Hepatocyte (in vitro differentiated cells): ENCODE measurements at regions not wholly inside any gene's neighbourhood (a gene's known extent, or its start where the extent isn't known, plus 50 kb on each side); places are given as distances from the start of the nearest gene placed in this dataset.

Experiments
- DNase-seq: peaks from one replicate; pipeline ENCODE4 v3.0.0-alpha.2; 2016; ENCODE audit warnings: low spot score
- H2AFZ ChIP-seq: fragments of 200-600 bp; sonication (generic); 2 replicates; pipeline ENCODE4 v1.6.0; 2016; ENCODE audit warnings: antibody characterized with exemption, mild to moderate bottlenecking
- H3K27ac ChIP-seq: fragments of 200-600 bp; sonication (generic); 2 replicates; pipeline ENCODE4 v1.5.1; 2016; ENCODE audit warnings: mild to moderate bottlenecking
- H3K27me3 ChIP-seq: fragments of 200-600 bp; sonication (generic); 2 replicates; pipeline ENCODE4 v1.6.1; 2016
- H3K36me3 ChIP-seq: fragments of 200-600 bp; sonication (generic); replicated peaks from 2 replicates; pipeline ENCODE4 v1.5.1; 2016; ENCODE audit warnings: low read depth; ENCODE audit not compliant: insufficient read depth
- H3K4me1 ChIP-seq: fragments of 200-600 bp; sonication (generic); 2 replicates; pipeline ENCODE4 v1.5.1; 2016; ENCODE audit warnings: mild to moderate bottlenecking, moderate library complexity; ENCODE audit not compliant: insufficient read depth
- H3K4me2 ChIP-seq: fragments of 200-600 bp; sonication (generic); 2 replicates; pipeline ENCODE4 v1.6.0; 2016
- H3K4me3 ChIP-seq: fragments of 200-600 bp; sonication (generic); 2 replicates; pipeline ENCODE4 v1.5.1; 2016; ENCODE audit warnings: mild to moderate bottlenecking
- H3K79me2 ChIP-seq: fragments of 200-600 bp; sonication (generic); 2 replicates; pipeline ENCODE4 v1.6.0; 2017; ENCODE audit warnings: mild to moderate bottlenecking
- H3K9me2 ChIP-seq: fragments of 200-600 bp; sonication (generic); replicated peaks from 2 replicates; pipeline ENCODE4 v1.6.0; 2017; ENCODE audit warnings: mild to moderate bottlenecking; ENCODE audit not compliant: insufficient read depth
- H3K9me3 ChIP-seq: fragments of 200-600 bp; sonication (generic); 2 replicates; pipeline ENCODE4 v1.5.1; 2016; ENCODE audit warnings: low read depth, mild to moderate bottlenecking
- H4K20me1 ChIP-seq: fragments of 200-600 bp; sonication (generic); 2 replicates; pipeline ENCODE4 v1.6.0; 2016; ENCODE audit warnings: mild to moderate bottlenecking; ENCODE audit not compliant: insufficient read depth, poor library complexity, severe bottlenecking
- CTCF ChIP-seq: fragments of 200-600 bp; sonication (generic); IDR thresholded peaks from 2 replicates; pipeline ENCODE4 v1.5.1; 2016; ENCODE audit warnings: antibody characterized with exemption, mild to moderate bottlenecking; ENCODE audit not compliant: poor library complexity
- EZH2 ChIP-seq: fragments of 200-600 bp; sonication (generic); IDR thresholded peaks from 2 replicates; pipeline ENCODE4 v1.6.1; 2016; ENCODE audit warnings: antibody characterized with exemption, mild to moderate bottlenecking, borderline replicate concordance
- EZH2phosphoT487 ChIP-seq: fragments of 200-600 bp; sonication (generic); IDR thresholded peaks from one replicate; pipeline ENCODE4 v1.6.1; 2018; ENCODE audit warnings: antibody characterized with exemption, mild to moderate bottlenecking, low read depth, moderate library complexity; ENCODE audit not compliant: unreplicated experiment, severe bottlenecking
- WGBS: methylation state at CpG from one replicate; pipeline ENCODE4 v1.1.6; 2016; ENCODE audit warnings: low lambda C conversion rate; ENCODE audit errors: missing lambda C conversion rate; 5-methylcytosine and 5-hydroxymethylcytosine counted together

DNA sequence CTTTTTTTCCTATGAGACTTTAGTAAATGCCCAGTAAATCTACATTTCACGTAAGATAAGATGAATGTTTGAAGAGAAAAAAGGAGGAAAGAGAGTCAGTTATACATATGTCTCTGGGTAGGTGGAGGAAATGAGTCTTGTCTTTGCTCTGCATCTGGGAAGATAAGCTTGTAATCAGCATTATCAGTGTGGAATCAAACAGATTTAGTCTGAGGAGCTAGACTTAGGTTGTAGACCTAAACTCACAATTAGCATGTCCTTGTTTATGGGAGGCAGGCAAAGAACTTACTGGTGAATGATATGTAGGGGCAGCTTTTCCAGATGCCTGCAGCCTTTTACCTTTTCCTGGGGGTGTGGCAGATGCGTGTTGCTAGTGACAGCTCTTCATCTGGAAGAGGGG, 962.3 kb downstream of the TBC1D22A start:
- H3K9me2 ChIP-seq, result no peaks in the 10 kb centered on the region
- no peak for DNase-seq
- TF ChIP-seq EZH2 (no peak), EZH2phosphoT487 (no peak), CTCF (no peak)
- no peak overlapping the region for H3K4me2 ChIP-seq
- no peaks in the 10 kb centered on the region for H3K27me3 ChIP-seq
- 16% methylated on average over 2 of the region's 2 CpGs for WGBS
- H3K4me1 ChIP-seq, result no peaks in the 10 kb centered on the region
- no peaks in the 10 kb centered on the region for H4K20me1 ChIP-seq
- no peaks in the 10 kb centered on the region for H3K9me3 ChIP-seq
- H3K27ac ChIP-seq, result no peak overlapping the region
- H3K79me2 ChIP-seq, result no peaks in the 10 kb centered on the region
- no peak overlapping the region for H3K4me3 ChIP-seq
- no peak overlapping the region for H2AFZ ChIP-seq
- H3K36me3 ChIP-seq, result no peaks in the 10 kb centered on the region

DNA sequence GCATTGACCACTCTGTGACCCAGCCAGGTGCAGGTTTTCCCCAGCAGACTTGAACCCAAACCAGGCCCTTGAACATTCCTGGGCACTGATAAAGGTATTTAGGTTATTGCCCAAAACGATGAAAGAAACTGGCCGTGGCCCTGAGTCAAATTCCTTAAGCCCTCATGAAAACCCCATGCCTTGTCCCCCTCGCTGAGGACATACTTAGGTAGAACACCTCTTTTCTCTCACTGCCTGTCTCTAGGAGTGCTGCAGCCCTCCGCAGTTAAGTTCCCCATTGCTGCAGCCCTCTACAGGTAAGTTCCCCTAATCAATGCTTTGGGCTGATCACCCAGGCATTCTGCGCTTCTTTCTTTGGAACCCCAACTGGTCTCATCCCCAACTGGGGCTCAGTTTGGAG, 961.6 kb downstream of the TBC1D22A start:
- Histone ChIP-seq H3K4me2 (no peak overlapping the region), H3K9me2 (no peaks in the 10 kb centered on the region), H3K4me1 (no peaks in the 10 kb centered on the region), H3K9me3 (no peaks in the 10 kb centered on the region), H2AFZ (no peak overlapping the region), H4K20me1 (no peaks in the 10 kb centered on the region), H3K79me2 (no peaks in the 10 kb centered on the region), H3K4me3 (no peak overlapping the region), H3K27me3 (no peaks in the 10 kb centered on the region), H3K36me3 (no peaks in the 10 kb centered on the region), H3K27ac (no peak overlapping the region)
- DNase-seq, result no peak
- WGBS, result 54% methylated on average over 5 of the region's 5 CpGs
- TF ChIP-seq CTCF (no peak), EZH2phosphoT487 (no peak), EZH2 (no peak)

DNA sequence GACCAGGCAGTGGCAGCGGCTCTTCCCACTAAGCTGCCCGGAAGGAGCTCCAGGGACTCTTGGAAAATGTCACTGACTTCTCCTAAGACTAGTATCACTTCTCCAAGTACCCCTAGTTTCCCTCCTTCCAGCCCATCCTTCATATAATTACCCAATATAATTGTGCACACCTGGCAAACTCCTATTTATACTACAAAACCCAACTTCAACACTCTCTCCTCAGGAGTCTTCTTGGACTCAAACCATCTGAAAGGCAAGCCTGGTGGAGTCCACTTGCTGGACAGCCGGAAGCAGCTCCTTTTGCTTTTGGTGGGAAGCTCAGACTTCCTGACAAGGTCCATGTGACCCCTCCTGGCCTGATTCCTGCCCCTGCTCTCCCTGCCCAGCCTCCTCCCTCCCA, 955.9 kb downstream of the TBC1D22A start:
- Histone ChIP-seq H3K4me3 (no peak overlapping the region), H3K4me2 (no peak overlapping the region), H2AFZ (no peak overlapping the region), H3K27ac (no peak overlapping the region), H4K20me1 (no peaks in the 10 kb centered on the region), H3K79me2 (no peaks in the 10 kb centered on the region), H3K9me2 (no peaks in the 10 kb centered on the region), H3K27me3 (no peaks in the 10 kb centered on the region), H3K9me3 (no peaks in the 10 kb centered on the region), H3K4me1 (no peaks in the 10 kb centered on the region), H3K36me3 (no peaks in the 10 kb centered on the region)
- DNase-seq, result no peak
- 90% methylated on average over 3 of the region's 3 CpGs for WGBS
- no peak for TF ChIP-seq CTCF
- no peak for TF ChIP-seq EZH2
- TF ChIP-seq EZH2phosphoT487, result no peak
